Ishikawa (cell line): ENCODE measurements at regions not wholly inside any gene's neighbourhood (a gene's known extent, or its start where the extent isn't known, plus 50 kb on each side); places are given as distances from the start of the nearest gene placed in this dataset.

Experiments used
- RAD21 ChIP-seq: IDR thresholded peaks from 2 replicates; pipeline ENCODE4 v1.6.1; 2012; ENCODE audit warnings: low read depth
- ZBTB7A ChIP-seq: IDR thresholded peaks from 2 replicates; pipeline ENCODE4 v1.6.1; 2012; ENCODE audit warnings: low read depth
- TF ChIP-seq, protein P1 (sequence below): IDR thresholded peaks from 2 replicates; pipeline ENCODE4 v1.6.1; 2012; ENCODE audit warnings: low read depth, mild to moderate bottlenecking

DNA sequence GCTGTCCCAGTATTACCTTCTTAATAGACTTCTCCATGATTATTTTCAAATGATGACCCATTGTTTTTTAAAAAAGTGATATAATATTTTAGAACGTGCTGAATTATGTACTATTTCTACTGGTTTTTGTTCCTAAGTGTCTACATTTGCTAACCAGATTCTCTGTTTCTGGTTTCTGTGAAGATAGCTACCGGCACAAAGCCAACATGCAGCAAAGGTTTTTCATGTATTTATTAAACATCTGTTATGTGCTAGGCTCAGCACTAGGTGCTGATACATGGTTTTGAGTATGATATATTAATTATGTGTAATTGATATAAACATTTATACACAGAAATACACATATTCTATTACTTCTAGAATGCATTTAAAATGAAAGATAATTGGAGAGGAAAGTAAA lies 1035.6 kb downstream of the PCDH17 start:
- TF ChIP-seq, protein P1, sequence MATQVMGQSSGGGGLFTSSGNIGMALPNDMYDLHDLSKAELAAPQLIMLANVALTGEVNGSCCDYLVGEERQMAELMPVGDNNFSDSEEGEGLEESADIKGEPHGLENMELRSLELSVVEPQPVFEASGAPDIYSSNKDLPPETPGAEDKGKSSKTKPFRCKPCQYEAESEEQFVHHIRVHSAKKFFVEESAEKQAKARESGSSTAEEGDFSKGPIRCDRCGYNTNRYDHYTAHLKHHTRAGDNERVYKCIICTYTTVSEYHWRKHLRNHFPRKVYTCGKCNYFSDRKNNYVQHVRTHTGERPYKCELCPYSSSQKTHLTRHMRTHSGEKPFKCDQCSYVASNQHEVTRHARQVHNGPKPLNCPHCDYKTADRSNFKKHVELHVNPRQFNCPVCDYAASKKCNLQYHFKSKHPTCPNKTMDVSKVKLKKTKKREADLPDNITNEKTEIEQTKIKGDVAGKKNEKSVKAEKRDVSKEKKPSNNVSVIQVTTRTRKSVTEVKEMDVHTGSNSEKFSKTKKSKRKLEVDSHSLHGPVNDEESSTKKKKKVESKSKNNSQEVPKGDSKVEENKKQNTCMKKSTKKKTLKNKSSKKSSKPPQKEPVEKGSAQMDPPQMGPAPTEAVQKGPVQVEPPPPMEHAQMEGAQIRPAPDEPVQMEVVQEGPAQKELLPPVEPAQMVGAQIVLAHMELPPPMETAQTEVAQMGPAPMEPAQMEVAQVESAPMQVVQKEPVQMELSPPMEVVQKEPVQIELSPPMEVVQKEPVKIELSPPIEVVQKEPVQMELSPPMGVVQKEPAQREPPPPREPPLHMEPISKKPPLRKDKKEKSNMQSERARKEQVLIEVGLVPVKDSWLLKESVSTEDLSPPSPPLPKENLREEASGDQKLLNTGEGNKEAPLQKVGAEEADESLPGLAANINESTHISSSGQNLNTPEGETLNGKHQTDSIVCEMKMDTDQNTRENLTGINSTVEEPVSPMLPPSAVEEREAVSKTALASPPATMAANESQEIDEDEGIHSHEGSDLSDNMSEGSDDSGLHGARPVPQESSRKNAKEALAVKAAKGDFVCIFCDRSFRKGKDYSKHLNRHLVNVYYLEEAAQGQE, result no peak
- TF ChIP-seq ZBTB7A (no peak), RAD21 (no peak)
